K562 (cell line): ENCODE measurements at regions not wholly inside any gene's neighbourhood (a gene's known extent, or its start where the extent isn't known, plus 50 kb on each side); places are given as distances from the start of the nearest gene placed in this dataset. TPM values are rescaled to one million over a fixed set of nuclear protein-coding genes. Genes with fewer than 3 reads are reported as not detected.

Experiments used
- small RNA-seq: library from RNA; depleted of rRNA; stranded (forward); fragments of <200 nt; gene quantifications from one replicate; pipeline ENCODE3, GENCODE V24; 2014

Small RNA genes lying in the stretch of these regions (small RNA-seq; reads per million reads assigned to genes)
- not detected for gene AL158209.2
- gene RF00017 = not detected
- not detected for gene RNU6-15P
